ENCODE measurements at regions not wholly inside any gene's neighbourhood (a gene's known extent, or its start where the extent isn't known, plus 50 kb on each side); places are given as distances from the start of the nearest gene placed in this dataset.

DNA sequence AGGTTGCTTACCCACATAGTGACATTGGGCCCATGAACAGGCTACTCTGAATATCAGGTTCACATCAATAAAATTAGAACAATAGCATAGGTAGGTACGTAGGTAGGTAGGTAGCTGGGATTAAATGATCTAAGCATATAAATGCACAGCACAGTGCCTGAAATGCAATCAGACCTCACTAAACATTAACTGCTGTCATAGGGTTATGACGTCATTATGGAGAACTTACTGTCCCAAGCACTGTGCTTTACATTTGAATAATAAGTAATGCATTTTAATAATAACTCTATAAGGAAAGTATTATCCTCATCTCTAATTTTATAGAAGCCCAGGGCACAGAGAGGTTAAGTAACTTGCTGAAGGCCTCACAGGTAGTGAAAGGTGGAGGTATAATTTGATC, 112.5 kb downstream of the RPS24 start:
- no peak overlapping the region for H3K4me2 ChIP-seq (replicated peaks; ENCODE audit: low read depth, low read length, poor library complexity, severe bottlenecking)

DNA sequence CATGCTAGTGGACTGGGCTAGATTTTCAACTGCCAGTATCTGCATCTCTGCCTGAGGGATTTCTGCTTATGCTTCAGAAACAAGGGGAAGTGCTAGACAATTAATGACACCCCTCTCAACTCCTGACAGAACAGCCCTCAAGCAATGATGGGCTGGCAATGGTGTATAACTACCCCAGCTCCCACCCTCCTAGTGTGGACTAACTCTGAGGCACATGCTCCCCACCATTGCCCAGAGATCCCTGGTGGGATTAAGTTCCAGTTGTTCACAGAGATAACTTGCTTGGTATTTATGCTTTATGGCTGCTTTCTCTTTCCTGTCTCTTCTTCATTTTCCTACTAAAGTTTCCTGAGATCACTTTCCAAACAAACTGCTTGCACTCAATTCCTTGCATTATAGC, 113.5 kb downstream of the RPS24 start:
- Histone ChIP-seq H3K4me2 (replicated peaks; ENCODE audit: low read depth, low read length, poor library complexity, severe bottlenecking) (no peak overlapping the region), H4K20me1 (ENCODE audit: control insufficient read depth, insufficient read depth, low read length, poor library complexity, severe bottlenecking) (no peaks in the 10 kb centered on the region), H3K27ac (ENCODE audit: low read length in 2 of 2) (no peak overlapping the region), H3K36me3 (replicated peaks in 1 of 2; ENCODE audit: control extremely low read depth in 1 of 2, control insufficient read depth in 1 of 2, extremely low read depth in 1 of 2, insufficient read depth in 2 of 2, low read length in 1 of 2) (no peaks in the 10 kb centered on the region), H3K4me3 (ENCODE audit: control extremely low read depth in 1 of 5, extremely low read depth in 1 of 5, insufficient read depth in 1 of 5, low read depth in 2 of 5, low read length in 4 of 5) (no peak overlapping the region), H3K27me3 (replicated peaks in 1 of 4; ENCODE audit: control extremely low read depth in 1 of 4, control insufficient read depth in 3 of 4, insufficient read depth in 4 of 4, low read length in 3 of 4) (no peaks in the 10 kb centered on the region), H3K9me3 (ENCODE audit: control extremely low read depth in 1 of 3, control insufficient read depth in 2 of 3, insufficient read depth in 1 of 3, low read length in 2 of 3) (no peaks in the 10 kb centered on the region), H3K4me1 (ENCODE audit: control insufficient read depth in 2 of 2, insufficient read depth in 2 of 2, low read length in 2 of 2) (no peaks in the 10 kb centered on the region), H3K79me2 (ENCODE audit: control insufficient read depth, insufficient read depth, low read length) (no peaks in the 10 kb centered on the region), H2AFZ (ENCODE audit: insufficient read depth, low read depth, low read length, poor library complexity, severe bottlenecking) (no peak overlapping the region), H3K9ac (ENCODE audit: low read length) (no peak overlapping the region)
- ChIA-PET CTCF (no interaction called here), POLR2A (no interaction called here)
- Mint-ChIP-seq H3K27me3 (peaks cover 30% of the 10 kb centered on the region), H3K4me3 (no peak overlapping the region), H3K9me3 (ENCODE audit: insufficient read depth) (no peaks in the 10 kb centered on the region), H3K4me1 (no peaks in the 10 kb centered on the region), H3K27ac (no peak overlapping the region)
- DNase-seq (no peak), ATAC-seq (ENCODE audit: low read depth) (no peak)
- intact Hi-C loops (cut with micrococcal nuclease): no loop called here
- no peak for TF ChIP-seq EZH2 (IDR thresholded peaks at IDR 0.05; ENCODE audit: borderline replicate concordance, insufficient read depth, low read depth, low read length, poor library complexity, severe bottlenecking)
- TF ChIP-seq, protein P1, sequence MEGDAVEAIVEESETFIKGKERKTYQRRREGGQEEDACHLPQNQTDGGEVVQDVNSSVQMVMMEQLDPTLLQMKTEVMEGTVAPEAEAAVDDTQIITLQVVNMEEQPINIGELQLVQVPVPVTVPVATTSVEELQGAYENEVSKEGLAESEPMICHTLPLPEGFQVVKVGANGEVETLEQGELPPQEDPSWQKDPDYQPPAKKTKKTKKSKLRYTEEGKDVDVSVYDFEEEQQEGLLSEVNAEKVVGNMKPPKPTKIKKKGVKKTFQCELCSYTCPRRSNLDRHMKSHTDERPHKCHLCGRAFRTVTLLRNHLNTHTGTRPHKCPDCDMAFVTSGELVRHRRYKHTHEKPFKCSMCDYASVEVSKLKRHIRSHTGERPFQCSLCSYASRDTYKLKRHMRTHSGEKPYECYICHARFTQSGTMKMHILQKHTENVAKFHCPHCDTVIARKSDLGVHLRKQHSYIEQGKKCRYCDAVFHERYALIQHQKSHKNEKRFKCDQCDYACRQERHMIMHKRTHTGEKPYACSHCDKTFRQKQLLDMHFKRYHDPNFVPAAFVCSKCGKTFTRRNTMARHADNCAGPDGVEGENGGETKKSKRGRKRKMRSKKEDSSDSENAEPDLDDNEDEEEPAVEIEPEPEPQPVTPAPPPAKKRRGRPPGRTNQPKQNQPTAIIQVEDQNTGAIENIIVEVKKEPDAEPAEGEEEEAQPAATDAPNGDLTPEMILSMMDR (IDR thresholded peaks at IDR 0.05): no peak

More for the DNA sequence above, 112.5 kb downstream of the RPS24 start:
- DNase-seq (no peak), ATAC-seq (ENCODE audit: low read depth) (no peak)
- TF ChIP-seq, protein P1 (IDR thresholded peaks at IDR 0.05): no peak
- TF ChIP-seq EZH2 (IDR thresholded peaks at IDR 0.05; ENCODE audit: borderline replicate concordance, insufficient read depth, low read depth, low read length, poor library complexity, severe bottlenecking): no peak
- ChIA-PET POLR2A (no interaction called here), CTCF (no interaction called here)
- Mint-ChIP-seq H3K4me1 (no peaks in the 10 kb centered on the region), H3K9me3 (ENCODE audit: insufficient read depth) (no peaks in the 10 kb centered on the region), H3K4me3 (no peak overlapping the region), H3K27me3 (peaks cover 36% of the 10 kb centered on the region), H3K27ac (no peak overlapping the region)
- H3K9ac ChIP-seq (ENCODE audit: low read length): no peak overlapping the region
- H3K9me3 ChIP-seq (ENCODE audit: control extremely low read depth in 1 of 3, control insufficient read depth in 2 of 3, insufficient read depth in 1 of 3, low read length in 2 of 3): no peaks in the 10 kb centered on the region
- no peaks in the 10 kb centered on the region for H3K36me3 ChIP-seq (replicated peaks in 1 of 2; ENCODE audit: control extremely low read depth in 1 of 2, control insufficient read depth in 1 of 2, extremely low read depth in 1 of 2, insufficient read depth in 2 of 2, low read length in 1 of 2)
- intact Hi-C loops (cut with micrococcal nuclease): no loop called here
- H3K4me3 ChIP-seq (ENCODE audit: control extremely low read depth in 1 of 5, extremely low read depth in 1 of 5, insufficient read depth in 1 of 5, low read depth in 2 of 5, low read length in 4 of 5): no peak overlapping the region
- no peaks in the 10 kb centered on the region for H4K20me1 ChIP-seq (ENCODE audit: control insufficient read depth, insufficient read depth, low read length, poor library complexity, severe bottlenecking)
- no peak overlapping the region for H2AFZ ChIP-seq (ENCODE audit: insufficient read depth, low read depth, low read length, poor library complexity, severe bottlenecking)
- no peak overlapping the region for H3K27ac ChIP-seq (ENCODE audit: low read length in 2 of 2)
- H3K4me1 ChIP-seq (ENCODE audit: control insufficient read depth in 2 of 2, insufficient read depth in 2 of 2, low read length in 2 of 2): no peaks in the 10 kb centered on the region
- H3K27me3 ChIP-seq (replicated peaks in 1 of 4; ENCODE audit: control extremely low read depth in 1 of 4, control insufficient read depth in 3 of 4, insufficient read depth in 4 of 4, low read length in 3 of 4): no peaks in the 10 kb centered on the region
- WGBS (ENCODE audit: insufficient coverage): no CpG with 5 or more reads among the region's 2 CpGs
- H3K79me2 ChIP-seq (ENCODE audit: control insufficient read depth, insufficient read depth, low read length): no peaks in the 10 kb centered on the region
